ENCODE measurements at regions not wholly inside any gene's neighbourhood (a gene's known extent, or its start where the extent isn't known, plus 50 kb on each side); places are given as distances from the start of the nearest gene placed in this dataset.

- no peak for TF ChIP-seq CTCF (IDR thresholded peaks at IDR 0.05; ENCODE audit: borderline replicate concordance, extremely low read depth, low read length, poor library complexity, severe bottlenecking)
- no peak for TF ChIP-seq EZH2 (IDR thresholded peaks at IDR 0.05; ENCODE audit: borderline replicate concordance, low read depth, low read length, severe bottlenecking)
- Histone ChIP-seq H4K20me1 (ENCODE audit: insufficient read depth, low read length) (no peaks in the 10 kb centered on the region), H3K4me2 (ENCODE audit: insufficient read depth, low read length) (no peak overlapping the region), H3K4me3 (ENCODE audit: low read depth in 1 of 2, low read length in 2 of 2) (no peak overlapping the region), H3K9me3 (ENCODE audit: insufficient read depth, low read length, severe bottlenecking) (no peaks in the 10 kb centered on the region), H3K79me2 (ENCODE audit: insufficient read depth, low read length) (no peaks in the 10 kb centered on the region), H2AFZ (ENCODE audit: low read depth, low read length) (no peak overlapping the region), H3K27ac (ENCODE audit: low read length) (no peak overlapping the region), H3K4me1 (ENCODE audit: insufficient read depth, low read length) (no peaks in the 10 kb centered on the region), H3K9ac (ENCODE audit: low read depth, low read length) (no peak overlapping the region), H3K27me3 (ENCODE audit: insufficient read depth, low read length, poor library complexity) (no peaks in the 10 kb centered on the region), H3K36me3 (ENCODE audit: insufficient read depth, low read length) (no peaks in the 10 kb centered on the region)
- DNase-seq (no peak), ATAC-seq (ENCODE audit: insufficient read depth, low read depth) (no peak)
These were observed 120.2 kb downstream of the OXSM start for GRCh38 chr3:25910105-25910504.

GRCh38 chr3:25910997-25911396, 121.1 kb downstream of the OXSM start:
- H3K4me2 ChIP-seq (ENCODE audit: insufficient read depth, low read length): no peak overlapping the region
- ATAC-seq (ENCODE audit: insufficient read depth, low read depth) (peak; percentile 61; the same call in 1 of the 3 replicates), DNase-seq (peak; percentile 34)
- TF ChIP-seq CTCF (IDR thresholded peaks at IDR 0.05; ENCODE audit: borderline replicate concordance, extremely low read depth, low read length, poor library complexity, severe bottlenecking): peak; percentile 66
- TF ChIP-seq EZH2 (IDR thresholded peaks at IDR 0.05; ENCODE audit: borderline replicate concordance, low read depth, low read length, severe bottlenecking): no peak
- no peak overlapping the region for H3K9ac ChIP-seq (ENCODE audit: low read depth, low read length)
- H3K9me3 ChIP-seq (ENCODE audit: insufficient read depth, low read length, severe bottlenecking): no peaks in the 10 kb centered on the region
- no peak overlapping the region for H3K4me3 ChIP-seq (ENCODE audit: low read depth in 1 of 2, low read length in 2 of 2)
- H4K20me1 ChIP-seq (ENCODE audit: insufficient read depth, low read length): no peaks in the 10 kb centered on the region
- H3K27ac ChIP-seq (ENCODE audit: low read length): no peak overlapping the region
- H3K4me1 ChIP-seq (ENCODE audit: insufficient read depth, low read length): no peaks in the 10 kb centered on the region
- H3K79me2 ChIP-seq (ENCODE audit: insufficient read depth, low read length): no peaks in the 10 kb centered on the region
- no peaks in the 10 kb centered on the region for H3K27me3 ChIP-seq (ENCODE audit: insufficient read depth, low read length, poor library complexity)
- no peaks in the 10 kb centered on the region for H3K36me3 ChIP-seq (ENCODE audit: insufficient read depth, low read length)
- H2AFZ ChIP-seq (ENCODE audit: low read depth, low read length): no peak overlapping the region

- Histone ChIP-seq H3K36me3 (ENCODE audit: insufficient read depth, low read length) (no peaks in the 10 kb centered on the region), H3K79me2 (ENCODE audit: insufficient read depth, low read length) (no peaks in the 10 kb centered on the region), H3K4me2 (ENCODE audit: insufficient read depth, low read length) (no peak overlapping the region), H3K4me1 (ENCODE audit: insufficient read depth, low read length) (no peaks in the 10 kb centered on the region), H3K27ac (ENCODE audit: low read length) (no peak overlapping the region), H4K20me1 (ENCODE audit: insufficient read depth, low read length) (no peaks in the 10 kb centered on the region), H3K9me3 (ENCODE audit: insufficient read depth, low read length, severe bottlenecking) (no peaks in the 10 kb centered on the region), H3K9ac (ENCODE audit: low read depth, low read length) (no peak overlapping the region), H3K27me3 (ENCODE audit: insufficient read depth, low read length, poor library complexity) (no peaks in the 10 kb centered on the region), H3K4me3 (ENCODE audit: low read depth in 1 of 2, low read length in 2 of 2) (no peak overlapping the region), H2AFZ (ENCODE audit: low read depth, low read length) (no peak overlapping the region)
- ATAC-seq (ENCODE audit: insufficient read depth, low read depth) (no peak), DNase-seq (no peak)
- no peak for TF ChIP-seq CTCF (IDR thresholded peaks at IDR 0.05; ENCODE audit: borderline replicate concordance, extremely low read depth, low read length, poor library complexity, severe bottlenecking)
- TF ChIP-seq EZH2 (IDR thresholded peaks at IDR 0.05; ENCODE audit: borderline replicate concordance, low read depth, low read length, severe bottlenecking): no peak
These were observed 121.8 kb downstream of the OXSM start for GRCh38 chr3:25911525-25912295.

All from DND-41 (cell line).